NOMO-1 treated with dmso at 0.1 percent for 144 hours (cell line): ENCODE measurements at regions not wholly inside any gene's neighbourhood (a gene's known extent, or its start where the extent isn't known, plus 50 kb on each side); places are given as distances from the start of the nearest gene placed in this dataset.

ENCODE experiments used
- DNase-seq: peaks from one replicate; lab custom pipeline; 2025; ENCODE audit not compliant: unreplicated experiment; lab: John Stamatoyannopoulos, UW

- no peak for DNase-seq
These were observed 100.1 kb upstream of the ASAP2 start for GRCh38 chr2:9106338-9107167.

GRCh38 chr2:9105601-9106337 is 100.8 kb upstream of the ASAP2 start:
- DNase-seq, result no peak

DNA sequence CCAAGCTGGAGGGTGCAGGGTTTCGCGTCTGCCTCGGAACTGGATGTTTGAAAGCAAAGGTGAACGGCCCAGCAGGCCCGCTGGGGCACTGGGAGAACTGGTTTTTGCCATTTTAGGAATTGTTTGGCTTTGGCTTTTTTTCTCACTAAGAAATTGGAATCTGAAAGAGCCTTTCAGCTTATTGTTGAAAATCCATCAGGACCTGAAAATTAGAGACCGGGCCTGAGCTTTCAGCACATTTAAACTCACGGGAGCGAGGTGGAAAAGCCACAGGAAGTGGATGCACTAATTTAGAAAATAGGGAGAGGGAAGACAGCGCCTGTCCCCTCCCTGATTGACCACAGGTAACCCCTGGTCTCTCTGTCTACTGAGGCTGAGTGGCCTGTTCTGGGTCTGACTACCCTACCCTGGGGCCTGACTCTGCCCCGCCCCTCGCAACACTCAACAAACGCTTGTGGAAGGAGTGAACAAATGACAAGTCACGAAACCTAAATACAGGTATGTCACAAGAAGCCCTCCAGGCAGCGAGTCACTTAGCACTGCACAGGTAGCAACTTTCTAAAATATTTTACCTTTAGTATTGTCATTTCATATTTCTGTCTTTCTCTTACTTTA is 100.3 kb upstream of the MBOAT2 start:
- no peak for DNase-seq

DNA sequence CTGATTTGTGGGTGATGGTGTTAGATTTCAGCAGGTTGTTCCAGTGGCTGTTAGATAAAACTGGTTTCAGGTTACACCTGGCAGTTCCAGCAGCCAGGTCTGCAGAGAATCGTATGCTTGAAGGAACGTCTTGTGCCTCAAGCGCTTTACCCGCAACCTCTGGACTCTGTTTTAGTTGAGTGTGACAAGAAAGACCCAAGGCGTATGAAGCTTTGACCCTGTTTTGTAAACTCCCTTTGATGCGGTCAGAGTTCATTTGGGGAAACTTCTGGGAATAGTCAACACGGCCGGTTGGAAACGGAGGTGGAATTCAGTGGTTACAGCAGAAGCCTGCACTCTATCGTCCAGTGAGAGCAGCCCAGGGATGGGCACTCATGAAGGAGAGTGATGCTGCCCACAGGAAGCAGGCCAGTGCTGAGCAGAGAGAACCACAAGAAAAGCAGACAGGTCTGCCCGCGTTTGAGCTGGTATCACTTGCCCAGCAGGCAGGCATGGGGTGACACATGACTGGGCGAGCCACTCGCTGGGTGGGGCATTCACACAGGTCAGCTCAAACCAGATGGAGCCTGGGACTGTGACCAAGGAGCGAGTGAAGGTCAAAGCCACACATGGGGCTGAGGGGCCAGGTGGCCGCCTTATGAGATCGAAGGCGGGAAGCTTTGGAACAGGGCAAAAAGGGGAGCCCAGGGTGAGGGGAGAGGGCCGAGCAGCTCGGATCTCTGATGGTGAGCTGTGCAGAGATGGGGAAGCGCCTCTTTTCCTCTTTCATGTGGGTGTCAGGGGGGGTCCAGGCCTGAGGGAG is 99.6 kb upstream of the MBOAT2 start:
- no peak for DNase-seq

DNA sequence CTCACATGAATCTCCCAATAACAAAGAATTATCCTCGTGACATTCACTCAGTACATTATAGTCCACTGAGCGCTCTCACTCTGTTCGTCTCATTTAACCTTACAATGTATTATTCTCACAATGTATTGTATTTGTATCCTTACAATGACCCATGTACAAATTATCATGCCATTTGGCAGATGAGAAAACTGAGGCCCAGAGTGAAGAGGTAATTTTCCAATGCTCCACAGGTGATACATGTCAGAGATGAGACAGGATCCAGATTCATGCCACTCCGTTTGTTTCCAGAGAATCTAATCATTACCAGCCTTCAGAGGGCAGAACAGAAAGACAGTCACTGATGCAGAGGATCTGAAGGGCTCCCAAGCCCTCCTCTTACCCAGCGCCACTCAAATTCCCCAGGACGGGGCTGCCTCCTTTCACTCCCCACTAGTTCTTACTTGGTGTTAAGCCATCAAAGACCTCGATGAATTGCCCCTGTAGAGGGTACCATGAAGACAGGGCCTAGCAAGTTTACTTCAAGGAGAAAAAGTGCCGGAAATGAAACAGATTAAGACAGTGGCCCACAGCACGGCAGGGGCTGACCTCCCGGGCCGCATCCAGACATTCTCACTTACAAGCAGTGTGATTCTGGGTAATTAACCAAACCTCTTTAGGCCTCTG is 98.4 kb upstream of the MBOAT2 start:
- no peak for DNase-seq

DNA sequence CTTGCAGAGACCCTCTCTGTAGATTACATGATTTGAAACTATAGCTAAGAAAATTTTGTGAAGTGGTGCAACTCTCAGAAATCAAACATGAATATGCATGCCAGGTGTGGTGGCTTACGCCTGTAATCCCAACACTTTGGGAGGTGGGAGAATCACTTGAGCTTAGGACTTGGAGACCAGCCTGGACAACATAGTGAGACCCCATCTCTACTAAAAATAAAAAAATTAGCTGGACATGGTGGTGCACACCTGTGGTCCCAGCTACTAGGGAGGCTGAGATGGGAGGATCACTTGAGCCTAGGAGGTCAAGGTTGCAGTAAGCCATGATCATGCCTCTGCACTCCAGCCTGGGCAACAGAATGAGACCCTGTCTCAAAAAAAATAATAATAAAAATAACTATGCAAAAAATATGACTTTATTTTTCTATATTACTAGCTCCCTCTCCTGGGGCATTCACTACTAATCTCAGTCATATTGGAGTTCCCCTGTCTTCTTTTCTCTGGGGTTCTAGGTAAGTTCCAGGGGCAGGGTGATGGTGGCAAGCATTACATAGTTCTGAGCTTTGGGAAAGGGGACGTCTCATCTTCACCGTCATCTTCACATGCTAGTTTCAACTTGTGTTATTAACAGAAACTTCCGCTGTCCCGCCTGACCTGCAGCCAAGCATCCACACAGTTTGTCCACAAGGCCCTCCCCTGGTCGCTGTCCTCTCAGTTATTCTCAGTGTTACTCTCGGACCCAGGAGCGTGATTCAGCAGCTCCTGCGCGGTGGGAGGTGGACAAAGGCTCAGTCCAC is 96.8 kb upstream of the MBOAT2 start:
- DNase-seq, result no peak

GRCh38 chr2:9099341-9099751 is 95.9 kb upstream of the MBOAT2 start:
- no peak for DNase-seq

GRCh38 chr2:9097892-9098291 is 94.4 kb upstream of the MBOAT2 start:
- no peak for DNase-seq

- DNase-seq, result no peak
These were observed 93.8 kb upstream of the MBOAT2 start for GRCh38 chr2:9097239-9097638.

- DNase-seq, result no peak
These were observed 93.3 kb upstream of the MBOAT2 start for GRCh38 chr2:9096761-9097160.

DNA sequence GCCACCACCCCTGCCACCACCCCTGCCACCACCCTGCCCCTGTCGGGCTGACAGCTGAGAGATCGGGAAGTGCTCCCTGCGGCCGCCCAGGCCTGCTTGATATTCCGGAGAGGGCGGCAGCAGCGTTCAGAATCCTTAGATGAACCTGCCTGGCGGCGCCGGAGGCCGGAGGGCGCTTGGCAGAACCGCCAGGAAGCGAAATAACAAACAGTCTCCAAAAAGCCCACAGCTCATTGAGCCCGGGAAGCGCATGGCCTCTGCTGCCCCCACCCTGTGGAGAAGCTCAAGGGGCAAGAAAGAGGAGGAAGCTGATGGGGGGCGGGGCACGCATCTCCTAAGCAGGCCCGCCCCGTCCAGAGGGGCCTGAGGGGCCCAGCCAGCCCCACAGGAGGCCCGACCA is 92.2 kb upstream of the MBOAT2 start:
- no peak for DNase-seq

- no peak for DNase-seq
These were observed 91.7 kb upstream of the MBOAT2 start for GRCh38 chr2:9095226-9095625.

DNA sequence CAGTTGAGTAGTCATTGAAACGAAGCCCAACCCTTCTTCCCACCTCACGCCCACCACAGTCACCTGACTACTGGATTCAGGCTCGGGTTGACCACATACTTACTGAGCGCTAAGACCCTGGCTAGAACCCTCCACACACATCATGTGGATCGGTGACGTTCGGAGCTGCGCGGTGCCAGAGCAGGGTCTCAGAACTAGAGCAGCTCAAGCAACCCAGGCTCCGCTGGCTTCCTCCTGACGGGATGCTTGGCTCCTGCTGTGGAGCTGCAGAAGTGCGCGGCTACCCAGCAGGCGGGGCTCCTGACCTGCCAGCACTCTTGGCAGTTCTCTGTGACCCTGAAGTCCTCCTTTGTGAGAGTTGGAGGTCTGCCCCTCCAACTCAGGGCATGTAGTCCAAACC is 90.6 kb upstream of the MBOAT2 start:
- DNase-seq, result no peak

- DNase-seq, result no peak
These were observed 89.8 kb upstream of the MBOAT2 start for GRCh38 chr2:9093324-9093723.

GRCh38 chr2:9092383-9093282 is 89.1 kb upstream of the MBOAT2 start:
- no peak for DNase-seq

GRCh38 chr2:9091811-9092210 is 88.3 kb upstream of the MBOAT2 start:
- no peak for DNase-seq

- no peak for DNase-seq
These were observed 86.3 kb upstream of the MBOAT2 start for GRCh38 chr2:9089831-9090230.

GRCh38 chr2:9087121-9087681 is 83.7 kb upstream of the MBOAT2 start:
- DNase-seq, result no peak

DNA sequence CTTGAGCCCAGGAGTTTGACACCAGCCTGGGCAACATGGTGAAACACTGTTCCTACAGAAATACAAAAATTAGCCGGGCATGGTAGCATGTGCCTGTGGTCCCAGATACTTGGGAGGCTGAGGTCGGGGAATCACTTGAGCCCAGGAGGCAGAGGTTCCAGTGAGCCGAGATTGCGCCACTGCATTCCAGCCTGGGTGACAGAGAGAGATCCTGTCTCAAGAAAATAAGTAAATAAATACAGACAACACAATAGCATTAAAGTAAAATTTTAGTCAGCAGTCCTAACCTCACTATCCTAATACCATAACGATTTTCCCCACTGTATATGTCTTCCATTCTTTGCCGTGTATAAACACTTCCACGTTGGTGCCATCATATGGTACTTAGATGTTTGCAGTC is 83.0 kb upstream of the MBOAT2 start:
- DNase-seq, result no peak
